GM12892 (cell line): ENCODE measurements at regions not wholly inside any gene's neighbourhood (a gene's known extent, or its start where the extent isn't known, plus 50 kb on each side); places are given as distances from the start of the nearest gene placed in this dataset.

ENCODE experiments used
- POLR2A ChIP-seq: IDR thresholded peaks from 2 replicates; pipeline ENCODE4 v1.6.1; 2011; ENCODE audit warnings: low read depth, low read length, control low read depth
- POLR2AphosphoS5 ChIP-seq: IDR thresholded peaks from 2 replicates; pipeline ENCODE4 v1.6.1; 2011; ENCODE audit warnings: low read depth, low read length, control low read depth
- TAF1 ChIP-seq: IDR thresholded peaks from 2 replicates; pipeline ENCODE4 v1.6.1; 2011; ENCODE audit warnings: low read depth, mild to moderate bottlenecking, control low read depth, low read length, borderline replicate concordance

GRCh38 chr7:1288996-1289551, 56.4 kb downstream of the UNCX start:
- TF ChIP-seq POLR2A (no peak), POLR2AphosphoS5 (no peak), TAF1 (no peak)
